ENCODE measurements at regions not wholly inside any gene's neighbourhood (a gene's known extent, or its start where the extent isn't known, plus 50 kb on each side); places are given as distances from the start of the nearest gene placed in this dataset.

DNA sequence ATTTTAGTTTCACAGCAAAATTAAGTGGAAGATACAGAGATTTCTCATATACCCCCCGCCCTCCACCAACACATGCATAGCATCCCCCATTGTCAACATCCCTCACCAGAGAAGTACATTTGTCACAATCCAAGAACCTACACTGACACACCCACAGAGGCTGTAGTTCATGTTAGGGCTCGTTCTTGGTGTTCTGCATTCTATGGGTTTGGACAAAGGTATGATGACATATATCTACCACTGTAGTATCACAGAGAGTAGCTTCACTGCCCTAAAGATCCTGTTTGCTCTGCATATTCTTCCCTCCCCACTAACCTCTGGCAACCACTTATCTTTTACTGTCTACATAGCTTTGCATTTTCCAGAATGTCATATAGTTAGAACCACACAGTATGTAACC lies 444.6 kb upstream of the DCN start:
- no peak for TF ChIP-seq CTCF (conservative IDR thresholded peaks at IDR 0.05; ENCODE audit: low read depth, low read length)
- TF ChIP-seq EZH2phosphoT487 (IDR thresholded peaks at IDR 0.05; ENCODE audit: borderline replicate concordance, low read length) = no peak
- TF ChIP-seq EZH2 (IDR thresholded peaks at IDR 0.05; ENCODE audit: low read length, unreplicated experiment) = no peak

Data from PC-3 (cell line).